ENCODE measurements at regions not wholly inside any gene's neighbourhood (a gene's known extent, or its start where the extent isn't known, plus 50 kb on each side); places are given as distances from the start of the nearest gene placed in this dataset.

- no peak for DNase-seq (ENCODE audit: low read depth)
Measured at GRCh38 chr15:88315221-88315878, 58.8 kb upstream of the NTRK3 start.

DNA sequence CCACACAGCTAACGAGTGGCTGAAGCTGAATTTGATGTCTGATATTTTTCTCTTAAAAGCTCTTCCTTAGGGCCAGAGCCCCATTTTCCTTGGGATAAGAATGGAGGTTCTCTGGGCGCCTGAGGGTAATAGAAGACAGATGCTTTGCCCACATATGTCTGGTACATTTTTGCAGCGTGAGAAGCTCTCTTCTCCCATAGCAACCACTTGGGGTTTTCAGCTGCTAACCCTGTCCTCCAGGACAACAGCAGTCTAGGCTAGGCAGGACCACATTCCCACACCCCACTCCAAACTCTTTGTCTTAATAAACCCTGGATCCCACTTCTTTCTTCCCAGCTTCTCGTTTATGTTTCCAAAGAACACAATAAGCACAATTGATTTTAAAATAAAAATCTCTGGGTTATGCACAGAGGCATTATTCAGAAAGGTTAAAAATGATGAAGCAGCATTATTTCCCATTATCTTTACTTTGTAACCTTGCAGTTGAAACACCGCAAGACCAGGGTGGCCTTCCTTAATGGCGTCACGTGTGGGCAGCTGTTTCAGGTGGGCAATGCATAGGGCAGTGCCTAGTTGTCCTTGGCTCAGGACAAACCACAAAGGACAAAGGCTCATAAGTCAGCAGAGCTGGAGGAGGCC is 56.5 kb upstream of the NTRK3 start:
- DNase-seq (ENCODE audit: low read depth), result no peak

DNA sequence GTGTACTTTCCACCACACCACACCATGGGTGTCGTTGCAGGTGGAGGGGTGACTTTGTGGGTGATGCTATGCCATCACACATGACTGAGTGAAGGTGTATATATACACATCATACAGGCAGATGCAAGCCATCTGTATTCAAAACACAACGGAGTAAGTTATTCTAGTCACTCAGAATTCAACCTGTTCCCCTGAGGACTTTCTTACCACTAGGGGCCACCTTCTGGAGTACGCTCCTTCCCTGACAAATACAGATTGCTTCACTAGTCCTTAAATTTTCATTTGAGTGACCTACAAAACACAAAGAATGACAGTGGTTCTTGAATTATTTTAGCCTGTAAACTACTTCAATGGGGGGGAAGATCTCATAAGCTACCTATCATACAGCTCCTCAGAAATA is 52.8 kb upstream of the NTRK3 start:
- DNase-seq (ENCODE audit: low read depth), result no peak

GRCh38 chr15:88307344-88307743 is 50.8 kb upstream of the NTRK3 start:
- no peak for DNase-seq (ENCODE audit: low read depth)

Data from activated T-cell treated with anti-CD3 and anti-CD28 coated beads for 48 hours (primary cell).